ENCODE measurements at regions not wholly inside any gene's neighbourhood (a gene's known extent, or its start where the extent isn't known, plus 50 kb on each side); places are given as distances from the start of the nearest gene placed in this dataset.
"Not testable (repeated sequence)": the region's sequence is repeated elsewhere in the genome, so short reads cannot be mapped to it uniquely, and the experiment has no call there.

DNA sequence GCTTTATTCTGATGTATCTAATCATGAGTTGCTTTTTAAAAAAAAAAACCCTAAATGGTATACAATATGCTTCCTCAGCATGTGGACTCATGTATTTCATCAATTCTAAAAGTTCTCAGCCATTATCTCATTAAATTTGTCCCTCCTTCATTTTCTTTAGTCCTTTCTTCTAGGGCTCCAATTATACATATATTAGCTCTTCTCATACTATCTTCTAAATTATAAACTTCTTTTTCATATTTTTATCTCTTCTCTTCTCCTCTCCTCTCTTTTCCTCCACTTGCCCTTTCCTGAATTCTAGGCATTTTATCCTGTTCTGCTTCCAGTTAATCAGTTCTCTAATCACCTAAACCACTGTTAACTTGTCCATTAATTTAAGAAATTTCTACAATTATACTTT, 55.0 kb upstream of the IL33 start:
- intact Hi-C loops (cut with micrococcal nuclease): no loop called here
- no peaks in the 10 kb centered on the region for H3K4me1 Mint-ChIP-seq (ENCODE audit: low read depth)
- peaks cover 3% of the 10 kb centered on the region for H3K27me3 Mint-ChIP-seq (ENCODE audit: low read depth)
- DNase-seq (ENCODE audit: low spot score): no peak
- no peaks in the 10 kb centered on the region for H3K36me3 Mint-ChIP-seq (ENCODE audit: low read depth)
- H3K4me3 Mint-ChIP-seq (ENCODE audit: low read depth): no peak overlapping the region
- peaks cover 28% of the 10 kb centered on the region for H3K9me3 Mint-ChIP-seq
- no peak overlapping the region for H3K27ac Mint-ChIP-seq

DNA sequence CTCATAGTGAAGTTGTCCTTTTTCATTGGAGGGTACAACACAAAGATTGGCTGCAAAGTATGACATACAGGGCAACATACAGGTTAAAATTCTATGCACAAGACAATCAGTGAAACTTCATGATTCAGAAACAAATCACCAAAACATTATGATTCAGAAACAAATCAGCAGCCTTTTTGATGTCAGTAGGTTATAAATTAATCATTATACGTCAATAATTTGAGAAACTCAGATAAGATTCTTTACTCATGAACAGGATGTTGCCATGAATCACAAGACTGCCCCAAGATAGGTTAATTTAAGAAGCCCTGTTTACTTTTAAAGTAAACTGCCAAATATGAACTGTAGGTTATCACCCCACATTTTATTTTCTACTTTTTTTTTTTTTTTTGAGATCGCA, 62.2 kb upstream of the IL33 start:
- intact Hi-C loops (cut with micrococcal nuclease): no loop called here
- H3K27ac Mint-ChIP-seq: no peak overlapping the region

DNA sequence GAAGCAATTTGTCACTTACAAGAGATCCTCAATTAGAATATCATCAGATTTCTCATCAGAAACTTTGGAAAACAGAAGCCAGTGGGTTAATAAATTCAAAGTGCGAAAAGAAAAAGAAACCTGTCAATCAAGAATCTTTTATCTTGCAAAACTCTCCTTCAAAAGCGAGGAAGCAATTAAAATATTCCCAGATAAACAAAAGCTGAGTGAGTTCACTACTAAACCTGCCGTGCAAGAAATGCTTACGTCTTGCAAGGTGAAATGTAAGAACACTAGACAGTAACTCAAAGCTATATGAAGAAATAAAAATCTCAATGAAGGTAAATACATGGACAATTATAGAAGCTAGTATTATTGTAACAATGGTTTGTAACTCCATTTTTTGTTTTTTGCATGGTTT, 62.8 kb upstream of the IL33 start:
- Mint-ChIP-seq H3K4me3 (ENCODE audit: low read depth) (no peak overlapping the region), H3K4me1 (ENCODE audit: low read depth) (no peaks in the 10 kb centered on the region), H3K27ac (no peak overlapping the region), H3K9me3 (no peaks in the 10 kb centered on the region), H3K27me3 (ENCODE audit: low read depth) (peaks cover 3% of the 10 kb centered on the region), H3K36me3 (ENCODE audit: low read depth) (no peaks in the 10 kb centered on the region)
- no peak for DNase-seq (ENCODE audit: low spot score)
- intact Hi-C loops (cut with micrococcal nuclease): no loop called here

More for the DNA sequence above, 62.2 kb upstream of the IL33 start:
- peaks cover 3% of the 10 kb centered on the region for H3K27me3 Mint-ChIP-seq (ENCODE audit: low read depth)
- H3K4me3 Mint-ChIP-seq (ENCODE audit: low read depth): no peak overlapping the region
- no peaks in the 10 kb centered on the region for H3K4me1 Mint-ChIP-seq (ENCODE audit: low read depth)
- H3K9me3 Mint-ChIP-seq: no peaks in the 10 kb centered on the region
- H3K36me3 Mint-ChIP-seq (ENCODE audit: low read depth): no peaks in the 10 kb centered on the region
- DNase-seq (ENCODE audit: low spot score): no peak

DNA sequence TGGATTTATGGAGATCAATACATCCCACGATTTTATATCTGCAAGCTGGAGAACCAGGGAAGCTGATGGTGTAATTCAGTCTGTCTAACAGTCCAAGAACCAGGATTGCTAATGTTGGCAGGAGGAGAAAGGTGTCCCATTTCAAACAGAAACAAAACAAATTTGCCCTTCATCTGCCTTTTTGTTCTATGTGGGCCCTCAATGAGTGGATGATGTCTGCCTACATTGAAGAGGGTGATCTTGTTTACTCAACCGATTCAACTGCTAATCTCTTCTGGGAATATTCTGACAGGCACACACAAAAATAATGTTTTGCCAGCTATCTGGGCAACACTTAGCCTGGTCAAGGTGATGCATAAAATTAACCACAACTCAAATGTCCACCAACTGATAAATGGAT, 65.1 kb upstream of the IL33 start:
- Mint-ChIP-seq H3K4me1 (ENCODE audit: low read depth) (no peaks in the 10 kb centered on the region), H3K9me3 (no peaks in the 10 kb centered on the region), H3K4me3 (ENCODE audit: low read depth) (no peak overlapping the region)

DNA sequence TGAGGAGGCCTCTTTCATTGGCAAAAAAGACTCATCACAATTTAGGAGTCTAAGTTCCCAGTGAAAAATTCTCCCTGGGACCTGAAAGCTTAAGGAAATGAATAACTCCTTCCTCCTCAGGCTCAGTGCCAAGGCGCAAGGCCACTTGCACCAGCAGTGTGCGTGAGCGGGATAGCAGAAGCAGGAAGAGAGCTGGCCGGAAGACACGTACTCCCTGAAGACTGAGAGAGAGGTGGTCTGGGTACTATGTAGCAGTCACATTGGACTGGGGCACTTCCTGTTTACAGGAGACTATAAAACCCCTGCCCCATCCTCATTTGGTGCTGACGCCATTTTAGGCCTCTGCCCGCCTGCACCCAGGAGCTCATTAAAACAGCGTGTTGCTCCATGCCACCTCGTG, 66.3 kb upstream of the IL33 start:
- Mint-ChIP-seq H3K9me3 (no peaks in the 10 kb centered on the region), H3K4me1 (ENCODE audit: low read depth) (no peaks in the 10 kb centered on the region), H3K4me3 (ENCODE audit: low read depth) (no peak overlapping the region), H3K27me3 (ENCODE audit: low read depth) (no peaks in the 10 kb centered on the region), H3K27ac (no peak overlapping the region), H3K36me3 (ENCODE audit: low read depth) (no peaks in the 10 kb centered on the region)
- intact Hi-C loops (cut with micrococcal nuclease): no loop called here
- DNase-seq (ENCODE audit: low spot score): no peak

More for the DNA sequence above, 65.1 kb upstream of the IL33 start:
- DNase-seq (ENCODE audit: low spot score): no peak
- no peak overlapping the region for H3K27ac Mint-ChIP-seq
- intact Hi-C loops (cut with micrococcal nuclease): no loop called here
- no peaks in the 10 kb centered on the region for H3K36me3 Mint-ChIP-seq (ENCODE audit: low read depth)
- peaks cover 2% of the 10 kb centered on the region for H3K27me3 Mint-ChIP-seq (ENCODE audit: low read depth)

DNA sequence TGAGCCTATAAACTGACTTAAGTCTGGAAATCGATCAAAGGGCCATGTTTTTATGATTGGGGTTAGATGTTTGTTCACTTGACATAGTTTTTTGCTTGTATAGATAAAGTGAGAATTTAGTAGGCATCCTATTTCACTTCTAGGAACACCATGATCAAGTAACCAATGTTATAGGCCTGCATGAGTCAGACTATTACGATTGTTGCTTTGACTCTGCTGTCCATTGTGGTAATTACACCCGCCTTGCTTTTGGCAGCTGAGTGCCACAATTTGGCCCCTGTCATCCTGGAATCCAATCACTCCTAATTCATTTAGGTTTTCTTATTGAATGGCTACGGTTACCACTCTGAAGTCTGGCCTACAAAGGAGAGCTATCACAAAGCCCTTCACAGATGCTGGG, 67.8 kb upstream of the IL33 start:
- Mint-ChIP-seq H3K4me3 (ENCODE audit: low read depth) (no peak overlapping the region), H3K36me3 (ENCODE audit: low read depth) (no peaks in the 10 kb centered on the region), H3K4me1 (ENCODE audit: low read depth) (no peaks in the 10 kb centered on the region), H3K27ac (no peak overlapping the region), H3K27me3 (ENCODE audit: low read depth) (no peaks in the 10 kb centered on the region), H3K9me3 (no peaks in the 10 kb centered on the region)
- intact Hi-C loops (cut with micrococcal nuclease): no loop called here
- no peak for DNase-seq (ENCODE audit: low spot score)

DNA sequence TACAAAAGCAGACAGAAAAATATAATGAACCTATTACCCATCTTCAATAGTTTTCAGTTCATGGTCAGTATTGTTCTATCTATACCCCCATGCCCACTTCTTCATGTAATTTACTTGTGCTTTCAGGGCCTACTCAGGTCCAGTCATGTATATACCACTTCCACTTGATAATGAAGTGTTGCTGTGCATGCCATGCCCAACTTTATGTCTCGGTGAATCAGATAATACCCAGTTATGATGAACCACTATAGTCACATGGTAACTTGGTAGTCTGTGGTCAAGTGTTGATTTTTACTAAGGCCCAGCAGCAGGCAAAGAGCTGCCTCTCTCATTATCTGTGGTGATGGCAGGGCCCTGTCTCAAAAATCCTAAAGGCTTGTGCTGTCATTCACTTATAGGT, 70.7 kb upstream of the IL33 start:
- intact Hi-C loops (cut with micrococcal nuclease): no loop called here
- no peaks in the 10 kb centered on the region for H3K4me1 Mint-ChIP-seq (ENCODE audit: low read depth)
- H3K27me3 Mint-ChIP-seq (ENCODE audit: low read depth): no peaks in the 10 kb centered on the region
- H3K36me3 Mint-ChIP-seq (ENCODE audit: low read depth): no peaks in the 10 kb centered on the region
- no peak for DNase-seq (ENCODE audit: low spot score)
- no peak overlapping the region for H3K4me3 Mint-ChIP-seq (ENCODE audit: low read depth)
- no peaks in the 10 kb centered on the region for H3K9me3 Mint-ChIP-seq
- H3K27ac Mint-ChIP-seq: no peak overlapping the region

DNA sequence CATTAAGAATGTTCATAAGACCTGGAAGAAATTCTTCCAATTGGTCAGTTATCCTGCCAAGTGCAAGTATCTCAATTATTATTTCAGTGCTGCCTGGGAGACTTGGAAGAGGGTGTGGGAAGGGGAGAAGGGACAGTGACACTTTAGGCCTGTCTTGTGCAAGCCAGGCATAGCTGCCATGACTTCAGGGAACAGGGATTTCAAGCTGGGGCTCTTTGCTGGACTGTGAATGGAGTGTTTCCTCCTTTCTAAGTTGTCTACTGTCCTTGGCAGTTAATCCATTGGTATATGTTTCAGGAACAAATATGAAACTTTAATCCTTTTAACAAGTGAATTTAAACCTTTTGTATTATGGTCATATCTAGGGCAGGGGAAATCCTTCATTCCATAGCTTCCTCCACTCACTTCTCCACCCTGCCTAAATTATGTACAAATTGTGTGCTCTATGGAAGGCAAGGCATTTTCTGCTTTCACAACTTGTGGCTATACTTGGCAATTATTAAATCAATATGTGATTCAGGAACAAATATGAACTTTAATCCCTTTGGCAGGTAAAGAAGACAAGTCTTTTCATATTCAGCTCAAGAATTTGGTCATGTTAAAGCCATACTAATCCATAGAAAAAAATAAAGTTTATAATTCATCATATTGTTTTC, 72.7 kb upstream of the IL33 start:
- Mint-ChIP-seq H3K27me3 (ENCODE audit: low read depth) (peaks cover 1% of the 10 kb centered on the region), H3K4me1 (ENCODE audit: low read depth) (no peaks in the 10 kb centered on the region), H3K27ac (no peak overlapping the region), H3K9me3 (no peaks in the 10 kb centered on the region), H3K4me3 (ENCODE audit: low read depth) (no peak overlapping the region), H3K36me3 (ENCODE audit: low read depth) (no peaks in the 10 kb centered on the region)
- no peak for DNase-seq (ENCODE audit: low spot score)
- intact Hi-C loops (cut with micrococcal nuclease): no loop called here

DNA sequence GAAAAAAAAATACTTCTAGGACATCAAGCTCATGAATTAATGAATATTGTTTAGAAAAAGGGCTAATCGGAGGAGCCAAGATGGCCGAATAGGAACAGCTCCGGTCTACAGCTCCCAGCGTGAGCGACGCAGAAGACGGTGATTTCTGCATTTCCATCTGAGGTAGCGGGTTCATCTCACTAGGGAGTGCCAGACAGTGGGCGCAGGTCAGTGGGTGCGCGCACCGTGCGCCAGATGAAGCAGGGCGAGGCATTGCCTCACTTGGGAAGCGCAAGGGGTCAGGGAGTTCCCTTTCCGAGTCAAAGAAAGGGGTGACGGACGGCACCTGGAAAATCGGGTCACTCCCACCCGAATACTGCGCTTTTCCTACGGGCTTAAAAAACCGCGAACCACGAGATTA, 79.8 kb upstream of the IL33 start:
- H3K27ac Mint-ChIP-seq; DNase-seq (ENCODE audit: low spot score); H3K36me3 Mint-ChIP-seq (ENCODE audit: low read depth); H3K4me3 Mint-ChIP-seq (ENCODE audit: low read depth); H3K9me3 Mint-ChIP-seq; H3K27me3 Mint-ChIP-seq (ENCODE audit: low read depth); intact Hi-C loops (cut with micrococcal nuclease): not testable (repeated sequence)
- peaks cover 12% of the 10 kb centered on the region for H3K4me1 Mint-ChIP-seq (ENCODE audit: low read depth)

DNA sequence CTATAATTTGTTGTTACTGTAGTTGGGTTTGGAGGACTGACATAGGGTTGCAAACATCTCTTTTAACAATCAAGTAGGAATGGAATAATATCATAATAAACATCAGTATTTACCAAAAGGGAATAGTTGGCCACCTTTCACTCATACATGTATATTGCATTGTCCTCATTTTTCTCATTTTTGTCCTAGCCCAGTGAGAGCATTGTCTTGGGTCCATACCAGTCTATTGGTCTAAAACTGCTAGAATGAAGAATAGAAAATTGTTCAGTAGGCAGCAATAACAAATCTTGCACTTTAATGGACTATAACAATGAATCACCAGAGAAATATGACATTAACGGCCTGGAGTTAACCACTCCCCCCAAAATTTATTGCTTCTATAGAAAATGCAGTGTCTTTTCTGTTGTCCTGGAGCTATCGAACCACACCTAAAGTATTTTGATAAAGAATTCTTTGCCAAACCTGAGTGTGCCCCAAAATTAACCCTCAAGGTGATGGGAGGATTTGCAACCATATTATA, 80.9 kb upstream of the IL33 start:
- Mint-ChIP-seq H3K27ac (no peak overlapping the region), H3K36me3 (ENCODE audit: low read depth) (no peaks in the 10 kb centered on the region), H3K27me3 (ENCODE audit: low read depth) (peaks cover 12% of the 10 kb centered on the region), H3K4me1 (ENCODE audit: low read depth) (peaks cover 12% of the 10 kb centered on the region), H3K4me3 (ENCODE audit: low read depth) (no peak overlapping the region), H3K9me3 (no peaks in the 10 kb centered on the region)
- no peak for DNase-seq (ENCODE audit: low spot score)
- intact Hi-C loops (cut with micrococcal nuclease): no loop called here

DNA sequence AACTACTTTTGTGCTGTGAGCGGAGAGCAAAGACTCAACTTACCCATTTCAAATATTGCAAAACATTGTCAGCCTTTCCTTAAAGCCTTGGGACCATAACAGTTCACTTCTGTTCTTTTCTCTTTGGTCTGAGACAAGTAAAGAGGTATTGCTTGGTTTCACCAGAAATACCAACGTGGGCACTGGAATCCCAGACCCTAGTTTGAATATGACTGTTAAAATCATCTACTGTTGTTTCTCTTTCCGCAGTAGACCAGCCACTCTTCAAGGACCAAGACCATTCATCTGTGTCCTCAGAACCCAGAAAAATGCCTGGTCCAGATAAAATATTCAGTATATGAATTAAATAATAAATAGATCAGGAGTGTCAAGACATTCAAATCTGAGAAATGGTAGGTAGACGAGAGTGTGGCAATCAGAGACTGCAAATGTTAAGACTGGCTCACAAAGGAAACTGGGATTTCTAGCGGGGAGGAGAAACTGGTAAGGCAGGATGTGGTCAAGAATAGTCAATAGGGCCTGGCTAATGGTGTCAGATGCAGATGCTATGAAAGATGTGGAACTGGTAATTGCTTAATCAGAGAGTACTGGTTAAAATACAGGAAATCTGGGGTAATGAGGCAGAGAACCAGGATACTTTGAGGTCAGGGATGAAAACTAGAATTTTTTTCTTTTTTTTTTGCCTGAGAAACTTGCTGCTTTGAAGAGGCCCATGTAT, 82.1 kb upstream of the IL33 start:
- Mint-ChIP-seq H3K4me1 (ENCODE audit: low read depth) (peaks cover 12% of the 10 kb centered on the region), H3K27ac (no peak overlapping the region), H3K36me3 (ENCODE audit: low read depth) (no peaks in the 10 kb centered on the region), H3K27me3 (ENCODE audit: low read depth) (peaks cover 14% of the 10 kb centered on the region), H3K4me3 (ENCODE audit: low read depth) (no peak overlapping the region), H3K9me3 (no peaks in the 10 kb centered on the region)
- intact Hi-C loops (cut with micrococcal nuclease): no loop called here
- no peak for DNase-seq (ENCODE audit: low spot score)

DNA sequence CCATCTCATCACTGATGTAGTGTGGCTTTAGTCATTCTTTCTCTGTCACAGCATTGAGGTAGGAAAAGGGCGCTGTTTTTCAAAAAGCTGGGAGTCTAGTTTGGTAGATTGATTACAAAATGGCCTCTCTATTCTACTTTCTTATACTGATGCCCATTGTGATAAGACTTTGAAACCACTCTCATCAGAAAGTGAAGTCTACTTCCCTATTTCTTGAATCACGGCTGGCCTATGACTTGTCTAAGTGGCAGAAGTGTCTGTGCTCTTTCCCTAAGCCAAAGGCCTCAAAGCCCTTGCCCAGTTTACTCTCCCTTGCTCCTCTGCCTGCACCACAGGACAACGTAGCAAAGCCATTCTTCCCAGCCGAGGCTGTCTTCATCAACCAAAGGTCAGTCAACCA, 83.0 kb upstream of the IL33 start:
- intact Hi-C loops (cut with micrococcal nuclease): no loop called here
- Mint-ChIP-seq H3K27me3 (ENCODE audit: low read depth) (peaks cover 15% of the 10 kb centered on the region), H3K4me3 (ENCODE audit: low read depth) (no peak overlapping the region), H3K9me3 (no peaks in the 10 kb centered on the region), H3K36me3 (ENCODE audit: low read depth) (no peaks in the 10 kb centered on the region), H3K4me1 (ENCODE audit: low read depth) (peaks cover 12% of the 10 kb centered on the region), H3K27ac (no peak overlapping the region)
- no peak for DNase-seq (ENCODE audit: low spot score)

DNA sequence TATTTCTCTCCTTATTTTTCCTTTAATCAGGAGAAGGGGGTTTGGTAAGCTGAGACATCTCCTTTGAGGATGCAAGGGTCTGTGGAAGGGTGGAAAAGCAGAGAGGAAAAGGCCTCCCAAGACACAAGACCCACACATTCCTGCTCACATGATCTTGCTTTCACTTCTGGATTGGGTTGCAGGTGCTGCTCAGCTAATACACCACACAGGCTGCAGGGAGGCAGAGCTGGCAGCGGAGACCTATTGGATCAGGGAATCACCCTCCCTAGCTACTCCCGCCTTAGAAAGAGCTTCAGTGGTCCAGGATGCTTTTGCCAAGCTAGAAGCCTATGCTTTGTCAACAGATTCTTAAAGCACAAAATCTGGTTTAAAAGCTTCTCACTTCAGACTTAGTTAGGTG, 87.6 kb upstream of the IL33 start:
- H3K27me3 Mint-ChIP-seq (ENCODE audit: low read depth): peaks cover 15% of the 10 kb centered on the region
- H3K36me3 Mint-ChIP-seq (ENCODE audit: low read depth): no peaks in the 10 kb centered on the region
- H3K9me3 Mint-ChIP-seq: no peaks in the 10 kb centered on the region
- no peak overlapping the region for H3K27ac Mint-ChIP-seq
- no peak overlapping the region for H3K4me3 Mint-ChIP-seq (ENCODE audit: low read depth)
- no peak for DNase-seq (ENCODE audit: low spot score)
- intact Hi-C loops (cut with micrococcal nuclease): no loop called here
- peaks cover 3% of the 10 kb centered on the region for H3K4me1 Mint-ChIP-seq (ENCODE audit: low read depth)

All from activated T-helper 2 cell treated with anti-CD3 and anti-CD28 coated beads, Interferon-gamma antibody, Interleukin-2, Interleukin-4, amounts not matched to agents 10 μg/mL and 5 μg/mL and 100 μg/mL, durations not matched to agents 14 hours and 24 hours and 36 hours (primary cell).